ENCODE measurements at regions not wholly inside any gene's neighbourhood (a gene's known extent, or its start where the extent isn't known, plus 50 kb on each side); places are given as distances from the start of the nearest gene placed in this dataset.

DNA sequence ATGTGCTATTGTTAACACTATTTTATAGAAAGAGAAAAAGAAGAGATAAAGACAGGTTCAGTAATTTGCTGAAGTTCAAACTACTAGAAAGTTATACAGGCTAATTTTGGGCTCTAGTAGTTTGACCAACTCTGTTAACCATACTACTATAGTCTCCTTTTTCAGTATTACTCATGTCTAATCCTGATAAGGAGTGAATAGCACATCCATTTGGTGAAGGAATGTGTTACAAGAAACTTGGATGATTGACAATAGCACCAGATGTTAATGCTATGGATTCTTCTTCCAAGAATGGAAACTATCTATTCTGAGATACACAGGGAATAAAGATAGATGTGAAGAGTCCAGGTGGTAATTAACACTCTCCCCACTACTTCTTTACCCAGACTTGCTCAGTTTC is 677.3 kb downstream of the PRELID2 start:
- no peaks in the 10 kb centered on the region for H3K27me3 ChIP-seq (ENCODE audit: control insufficient read depth in 1 of 2, insufficient read depth in 2 of 2, low read length in 2 of 2)
- no peaks in the 10 kb centered on the region for H3K9me3 ChIP-seq (ENCODE audit: low read length)
- DNase-seq (ENCODE audit: low spot score) (no peak), ATAC-seq (no peak), FAIRE-seq (no peak)
- no peak overlapping the region for H3K27ac ChIP-seq (ENCODE audit: extremely low read length, insufficient read depth, low read length)
- H3K4me2 ChIP-seq (ENCODE audit: low read depth, low read length), result no peak overlapping the region
- ChIA-PET CTCF (ENCODE audit: low intra/inter-chr PET ratio, low total read pairs) (no interaction called here), POLR2A (no interaction called here)
- TF ChIP-seq, protein P1, sequence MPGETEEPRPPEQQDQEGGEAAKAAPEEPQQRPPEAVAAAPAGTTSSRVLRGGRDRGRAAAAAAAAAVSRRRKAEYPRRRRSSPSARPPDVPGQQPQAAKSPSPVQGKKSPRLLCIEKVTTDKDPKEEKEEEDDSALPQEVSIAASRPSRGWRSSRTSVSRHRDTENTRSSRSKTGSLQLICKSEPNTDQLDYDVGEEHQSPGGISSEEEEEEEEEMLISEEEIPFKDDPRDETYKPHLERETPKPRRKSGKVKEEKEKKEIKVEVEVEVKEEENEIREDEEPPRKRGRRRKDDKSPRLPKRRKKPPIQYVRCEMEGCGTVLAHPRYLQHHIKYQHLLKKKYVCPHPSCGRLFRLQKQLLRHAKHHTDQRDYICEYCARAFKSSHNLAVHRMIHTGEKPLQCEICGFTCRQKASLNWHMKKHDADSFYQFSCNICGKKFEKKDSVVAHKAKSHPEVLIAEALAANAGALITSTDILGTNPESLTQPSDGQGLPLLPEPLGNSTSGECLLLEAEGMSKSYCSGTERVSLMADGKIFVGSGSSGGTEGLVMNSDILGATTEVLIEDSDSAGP (CRISPR knock-in tag; IDR thresholded peaks at IDR 0.05; ENCODE audit: borderline replicate concordance), result no peak
- TF ChIP-seq SRSF9 (IDR thresholded peaks at IDR 0.05; ENCODE audit: borderline replicate concordance, insufficient read depth, low read depth, low read length, poor library complexity, severe bottlenecking) (no peak), ZBTB7B (CRISPR knock-in tag; IDR thresholded peaks at IDR 0.05) (no peak), YEATS2 (CRISPR knock-in tag; IDR thresholded peaks at IDR 0.05; ENCODE audit: borderline replicate concordance) (no peak), ZNF468 (CRISPR knock-in tag; IDR thresholded peaks at IDR 0.05) (no peak), HNF4G (IDR thresholded peaks at IDR 0.05; ENCODE audit: borderline replicate concordance, low read depth, low read length) (no peak), HNF4G (CRISPR knock-in tag; IDR thresholded peaks at IDR 0.05; ENCODE audit: borderline replicate concordance, low read depth) (no peak), HNRNPL (IDR thresholded peaks at IDR 0.05; ENCODE audit: low read depth, low read length) (no peak), ZNF121 (CRISPR knock-in tag; IDR thresholded peaks at IDR 0.05) (no peak), ATRX (CRISPR knock-in tag; IDR thresholded peaks at IDR 0.05; ENCODE audit: borderline replicate concordance) (no peak), ZNF274 (CRISPR knock-in tag; IDR thresholded peaks at IDR 0.05) (no peak), ZNF510 (CRISPR knock-in tag; IDR thresholded peaks at IDR 0.05; ENCODE audit: low read depth) (no peak), PLRG1 (conservative IDR thresholded peaks at IDR 0.05) (no peak), FOXM1 (CRISPR knock-in tag; IDR thresholded peaks at IDR 0.05) (no peak), KAT7 (CRISPR knock-in tag; IDR thresholded peaks at IDR 0.05; ENCODE audit: borderline replicate concordance) (no peak), ELF1 (CRISPR knock-in tag; IDR thresholded peaks at IDR 0.05) (no peak), ATF7 (IDR thresholded peaks at IDR 0.05) (no peak), ATF7 (CRISPR knock-in tag; IDR thresholded peaks at IDR 0.05) (no peak), RNF2 (conservative IDR thresholded peaks at IDR 0.05; ENCODE audit: low read depth) (no peak)
- TF ChIP-seq, protein P2, sequence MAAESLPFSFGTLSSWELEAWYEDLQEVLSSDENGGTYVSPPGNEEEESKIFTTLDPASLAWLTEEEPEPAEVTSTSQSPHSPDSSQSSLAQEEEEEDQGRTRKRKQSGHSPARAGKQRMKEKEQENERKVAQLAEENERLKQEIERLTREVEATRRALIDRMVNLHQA (CRISPR knock-in tag; IDR thresholded peaks at IDR 0.05), result no peak
- TF ChIP-seq, protein P3, sequence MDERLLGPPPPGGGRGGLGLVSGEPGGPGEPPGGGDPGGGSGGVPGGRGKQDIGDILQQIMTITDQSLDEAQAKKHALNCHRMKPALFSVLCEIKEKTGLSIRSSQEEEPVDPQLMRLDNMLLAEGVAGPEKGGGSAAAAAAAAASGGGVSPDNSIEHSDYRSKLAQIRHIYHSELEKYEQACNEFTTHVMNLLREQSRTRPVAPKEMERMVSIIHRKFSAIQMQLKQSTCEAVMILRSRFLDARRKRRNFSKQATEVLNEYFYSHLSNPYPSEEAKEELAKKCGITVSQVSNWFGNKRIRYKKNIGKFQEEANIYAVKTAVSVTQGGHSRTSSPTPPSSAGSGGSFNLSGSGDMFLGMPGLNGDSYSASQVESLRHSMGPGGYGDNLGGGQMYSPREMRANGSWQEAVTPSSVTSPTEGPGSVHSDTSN (CRISPR knock-in tag; IDR thresholded peaks at IDR 0.05), result no peak
- TF ChIP-seq, protein P4, sequence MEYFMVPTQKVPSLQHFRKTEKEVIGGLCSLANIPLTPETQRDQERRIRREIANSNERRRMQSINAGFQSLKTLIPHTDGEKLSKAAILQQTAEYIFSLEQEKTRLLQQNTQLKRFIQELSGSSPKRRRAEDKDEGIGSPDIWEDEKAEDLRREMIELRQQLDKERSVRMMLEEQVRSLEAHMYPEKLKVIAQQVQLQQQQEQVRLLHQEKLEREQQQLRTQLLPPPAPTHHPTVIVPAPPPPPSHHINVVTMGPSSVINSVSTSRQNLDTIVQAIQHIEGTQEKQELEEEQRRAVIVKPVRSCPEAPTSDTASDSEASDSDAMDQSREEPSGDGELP (IDR thresholded peaks at IDR 0.05; ENCODE audit: borderline replicate concordance, low read depth), result no peak
- no peak overlapping the region for H3K4me3 ChIP-seq (replicated peaks in 1 of 3; ENCODE audit: insufficient read depth in 1 of 3, low read depth in 2 of 3, low read length in 3 of 3)
- H4K20me1 ChIP-seq (ENCODE audit: insufficient read depth, low read length), result no peaks in the 10 kb centered on the region
- H3K4me1 ChIP-seq (ENCODE audit: insufficient read depth, low read length), result no peaks in the 10 kb centered on the region
- H2AFZ ChIP-seq (ENCODE audit: low read length), result no peak overlapping the region
- no peaks in the 10 kb centered on the region for H3K79me2 ChIP-seq (ENCODE audit: insufficient read depth, low read length)
- no TSS peak for BruUV-seq (replicated peaks)
- intact Hi-C loops (cut with micrococcal nuclease; ENCODE audit: unreplicated experiment), result no loop called here
- H3K9ac ChIP-seq (ENCODE audit: insufficient read depth, low read depth, low read length), result no peak overlapping the region
- H3K36me3 ChIP-seq (replicated peaks in 1 of 2; ENCODE audit: control insufficient read depth in 1 of 2, insufficient read depth in 2 of 2, low read length in 2 of 2), result no peaks in the 10 kb centered on the region
- in situ Hi-C loops (cut with HindIII; ENCODE audit: extremely low pct_ligation_motif_present, low pct_unique_long_range_greater_than_20kb), result no loop called here

Measured in HepG2 (cell line).